ENCODE measurements at regions not wholly inside any gene's neighbourhood (a gene's known extent, or its start where the extent isn't known, plus 50 kb on each side); places are given as distances from the start of the nearest gene placed in this dataset.
A peak's percentile ranks its signal among the peaks of the same experiment; 100 is the strongest.

- CTCF ChIA-PET (ENCODE audit: low intra/inter-chr PET ratio) = interaction anchor here (0.6 kb wide), 1 partner anchor 119 kb away, joined by 3 read pairs; no protein-coding TSS in a partner anchor
These were observed 222.7 kb downstream of the CYB561 start for GRCh38 chr17:63223212-63223911.

More at GRCh38 chr17:63223212-63223911, 222.7 kb downstream of the CYB561 start:
- no TSS peak for BruUV-seq (replicated peaks)
- Histone ChIP-seq H3K79me2 (ENCODE audit: control insufficient read depth, insufficient read depth, low read length) (no peaks in the 10 kb centered on the region), H3K9me3 (replicated peaks; ENCODE audit: control insufficient read depth, insufficient read depth, low read depth, low read length) (no peaks in the 10 kb centered on the region), H3K27me3 (ENCODE audit: control insufficient read depth in 2 of 2, insufficient read depth in 2 of 2, low read length in 2 of 2) (no peaks in the 10 kb centered on the region), H3K9ac (ENCODE audit: insufficient read depth in 1 of 2, low read depth in 2 of 2, low read length in 2 of 2) (no peak overlapping the region), H3K4me1 (replicated peaks in 1 of 2; ENCODE audit: control insufficient read depth in 2 of 2, insufficient read depth in 2 of 2, low read length in 2 of 2) (no peaks in the 10 kb centered on the region), H4K20me1 (replicated peaks; ENCODE audit: control insufficient read depth, insufficient read depth, low read length) (no peaks in the 10 kb centered on the region), H3K36me3 (ENCODE audit: control insufficient read depth, insufficient read depth, low read length) (no peaks in the 10 kb centered on the region), H3K4me2 (ENCODE audit: insufficient read depth, low read length) (no peak overlapping the region), H3K9me1 (ENCODE audit: control insufficient read depth, insufficient read depth, low read length) (no peaks in the 10 kb centered on the region), H2AFZ (ENCODE audit: low read depth, low read length) (no peak overlapping the region), H3K4me3 (no peak overlapping the region), H3K27ac (ENCODE audit: extremely low read depth, low read depth, low read length) (no peak overlapping the region)
- ATAC-seq = no peak; the same call in 2 of the 3 replicates
- in situ Hi-C loops (cut with MboI) (no loop called here), intact Hi-C loops (cut with micrococcal nuclease) (loop anchor here (10.0 kb wide), 1 partner anchor 181 kb away; no protein-coding TSS in a partner anchor)
- FAIRE-seq = no peak
- 40% methylated on average over 7 of the region's 7 CpGs for WGBS (ENCODE audit: insufficient coverage, low coverage, missing lambda C conversion rate)
- TF ChIP-seq RBM39 (optimal IDR thresholded peaks at IDR 0.05; ENCODE audit: low read depth, low read length) = no peak
- TF ChIP-seq YY1 (IDR thresholded peaks at IDR 0.05; ENCODE audit: borderline replicate concordance in 1 of 3, control insufficient read depth in 1 of 3, extremely low read depth in 1 of 3, insufficient read depth in 3 of 3, insufficient read length in 1 of 3, insufficient replicate concordance in 2 of 3, low read depth in 1 of 3, low read length in 2 of 3) = peak in 1 of 3 experiments; percentile 68
- peak; percentile 57 for TF ChIP-seq RFX1 (IDR thresholded peaks at IDR 0.05)
- TF ChIP-seq ZHX1 (conservative IDR thresholded peaks at IDR 0.05; ENCODE audit: low read length) = 0 out of 2 replicates have a peak, but pooled peaks have one; percentile 35
- TF ChIP-seq KLF16 (IDR thresholded peaks at IDR 0.05) = no peak
- POLR2A ChIA-PET = no interaction called here
- no peak for DNase-seq (ENCODE audit: extremely low read depth in 1 of 4, low spot score in 3 of 4)
